MG63 (cell line): ENCODE measurements at regions not wholly inside any gene's neighbourhood (a gene's known extent, or its start where the extent isn't known, plus 50 kb on each side); places are given as distances from the start of the nearest gene placed in this dataset.
"Not testable (repeated sequence)": the region's sequence is repeated elsewhere in the genome, so short reads cannot be mapped to it uniquely, and the experiment has no call there.

ENCODE experiments used
- DNase-seq: peaks from one replicate; pipeline ENCODE4 v3.0.0-alpha.2; 2020
- H3K27me3 ChIP-seq: fragments of 250-450 bp; sonication (Bioruptor Pico); 2 replicates; pipeline ENCODE4 v1.5.1; 2020; ENCODE audit warnings: mild to moderate bottlenecking, moderate library complexity
- H3K36me3 ChIP-seq: fragments of 250-450 bp; sonication (Bioruptor Pico); 2 replicates; pipeline ENCODE4 v1.5.1; 2020; ENCODE audit warnings: mild to moderate bottlenecking, moderate library complexity
- H3K4me3 ChIP-seq: fragments of 250-450 bp; sonication (Bioruptor Pico); 2 replicates; pipeline ENCODE4 v1.5.1; 2020; ENCODE audit warnings: mild to moderate bottlenecking, moderate library complexity
- H3K9me3 ChIP-seq: fragments of 250-450 bp; sonication (Bioruptor Pico); 2 replicates; pipeline ENCODE4 v1.5.1; 2020; ENCODE audit warnings: mild to moderate bottlenecking, moderate library complexity

DNA sequence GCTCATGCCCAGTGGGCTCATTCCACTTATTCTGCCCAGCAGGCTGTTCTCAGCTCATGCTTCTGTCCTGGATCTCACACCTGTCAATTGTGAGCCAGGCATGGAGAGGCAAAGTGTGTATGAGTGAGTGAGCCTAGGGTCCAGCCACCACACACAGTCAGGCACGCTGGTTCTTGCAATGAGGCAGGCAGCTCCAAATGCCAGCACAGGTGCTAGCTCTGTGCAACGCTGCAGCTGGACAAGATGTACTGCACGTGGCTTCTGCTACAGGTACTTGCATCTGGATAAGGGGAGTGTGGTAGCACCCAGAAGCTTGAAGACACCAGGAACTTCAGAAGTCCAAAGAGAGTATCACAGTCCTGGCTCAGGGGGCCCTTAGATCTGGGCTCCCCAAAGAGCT is 1249.4 kb upstream of the IGFBP7 start:
- Histone ChIP-seq H3K27me3 (no peaks in the 10 kb centered on the region), H3K9me3 (no peaks in the 10 kb centered on the region), H3K36me3 (no peaks in the 10 kb centered on the region), H3K4me3 (no peak overlapping the region)
- no peak for DNase-seq

DNA sequence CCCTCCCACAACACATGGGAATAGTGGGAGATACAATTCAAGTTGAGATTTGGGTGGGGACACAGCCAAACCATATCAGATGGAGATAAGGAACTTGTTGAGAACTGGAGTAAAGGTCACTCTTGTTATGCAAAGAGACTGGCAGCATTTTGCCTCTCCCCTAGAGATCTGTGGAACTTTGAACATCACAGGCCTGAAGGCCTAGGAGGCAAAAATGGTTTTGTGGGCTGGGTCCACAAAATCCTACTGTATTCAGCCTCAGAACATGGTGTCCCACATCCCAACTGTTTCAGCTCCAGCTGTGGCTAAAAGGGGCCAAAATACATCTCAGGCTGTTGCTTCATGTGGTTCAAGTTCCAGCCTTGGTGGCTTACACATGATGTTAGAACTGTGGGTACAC is 1247.8 kb upstream of the IGFBP7 start:
- Histone ChIP-seq H3K9me3 (no peaks in the 10 kb centered on the region), H3K36me3 (no peaks in the 10 kb centered on the region), H3K27me3 (no peaks in the 10 kb centered on the region), H3K4me3 (no peak overlapping the region)
- no peak for DNase-seq

DNA sequence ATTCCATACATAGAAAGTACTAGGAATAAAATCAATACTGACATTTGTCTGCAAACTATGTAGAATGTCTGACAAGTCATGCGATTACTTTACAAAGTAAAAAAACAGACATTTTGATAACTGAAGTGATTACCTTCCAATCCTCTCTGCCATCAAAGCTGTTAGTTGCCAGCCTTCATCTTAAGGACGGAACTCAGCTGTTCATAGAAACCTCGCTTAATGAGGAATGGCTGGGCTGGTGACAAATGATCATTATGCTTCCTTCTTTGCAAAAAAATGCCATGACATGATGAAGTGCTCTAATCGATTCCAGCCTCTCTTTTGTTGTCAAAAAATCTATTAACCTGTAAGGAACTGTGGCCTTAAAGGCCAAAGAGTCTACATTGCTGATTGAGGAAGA is 1214.9 kb upstream of the IGFBP7 start:
- Histone ChIP-seq H3K27me3 (no peaks in the 10 kb centered on the region), H3K9me3 (no peaks in the 10 kb centered on the region), H3K4me3 (no peak overlapping the region), H3K36me3 (no peaks in the 10 kb centered on the region)
- no peak for DNase-seq

DNA sequence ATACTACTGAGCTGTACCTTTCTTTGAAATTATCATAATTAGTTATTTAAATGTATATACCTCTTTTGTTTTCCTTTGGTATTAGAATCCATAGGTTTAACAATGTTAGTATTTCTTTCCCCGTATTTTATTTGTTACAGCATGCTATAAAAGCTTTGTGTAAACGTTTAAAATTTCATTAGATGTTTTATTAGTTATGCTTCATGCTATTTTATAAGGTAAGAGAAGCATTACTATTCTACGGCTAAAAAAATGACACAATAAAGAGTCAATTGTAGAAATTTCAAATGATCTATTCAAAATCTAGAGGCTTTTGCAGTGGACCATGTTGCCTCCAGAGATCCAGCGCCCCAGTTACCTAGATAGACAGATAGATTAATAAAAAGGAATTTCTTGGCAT is 1203.3 kb upstream of the IGFBP7 start:
- H3K9me3 ChIP-seq, result no peaks in the 10 kb centered on the region
- no peaks in the 10 kb centered on the region for H3K27me3 ChIP-seq
- no peak overlapping the region for H3K4me3 ChIP-seq
- H3K36me3 ChIP-seq, result no peaks in the 10 kb centered on the region
- DNase-seq, result no peak

DNA sequence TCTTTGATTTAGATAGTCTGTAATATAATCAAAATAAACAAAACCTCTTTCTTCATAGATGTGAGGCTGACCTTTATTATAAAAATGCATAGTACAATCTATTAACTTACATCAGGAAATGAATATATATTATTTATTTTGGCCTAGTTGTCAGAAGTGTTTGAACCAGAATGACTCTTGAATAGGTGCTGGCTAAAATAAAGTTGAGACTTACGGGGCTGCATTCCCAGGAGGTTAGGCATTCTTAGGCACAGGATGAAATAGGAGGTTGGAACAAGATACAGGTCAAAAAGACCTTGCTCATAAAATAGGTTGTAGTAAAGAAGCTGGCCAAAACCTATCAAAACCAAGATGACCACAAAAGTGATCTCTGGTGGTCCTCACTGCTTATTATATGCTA is 1193.3 kb upstream of the IGFBP7 start:
- Histone ChIP-seq H3K4me3 (no peak overlapping the region), H3K27me3 (no peaks in the 10 kb centered on the region), H3K9me3 (no peaks in the 10 kb centered on the region), H3K36me3 (no peaks in the 10 kb centered on the region)
- no peak for DNase-seq

DNA sequence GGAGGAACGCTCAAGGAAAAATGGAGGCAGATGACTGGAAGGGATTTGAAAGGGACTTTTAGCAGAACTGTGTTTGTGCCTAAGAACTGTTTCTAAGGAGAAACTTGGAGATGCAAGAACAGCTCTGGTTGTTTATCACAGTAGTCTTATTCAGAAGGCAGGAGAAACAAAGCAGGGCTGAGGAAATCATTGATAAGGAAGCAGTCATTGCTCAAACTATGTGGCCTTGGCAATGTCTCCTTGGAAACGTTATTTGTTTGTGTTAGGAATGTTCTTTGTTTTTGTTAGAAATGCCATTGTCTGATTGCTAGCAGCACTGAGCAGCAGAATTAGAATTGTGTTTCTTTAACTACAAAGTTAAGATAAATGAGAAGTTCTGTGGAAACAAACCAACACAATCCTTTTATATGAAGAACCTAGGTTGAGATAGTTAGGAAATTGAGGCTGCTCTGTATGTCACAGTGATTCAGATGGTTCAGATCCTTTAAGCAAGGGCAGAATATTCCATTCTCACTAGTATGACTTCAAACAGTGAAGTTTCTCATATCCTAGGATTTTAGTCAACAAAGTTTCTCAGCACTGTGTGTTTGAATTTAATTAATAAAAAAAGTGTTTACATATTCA is 1191.3 kb upstream of the IGFBP7 start:
- no peaks in the 10 kb centered on the region for H3K9me3 ChIP-seq
- H3K36me3 ChIP-seq, result no peaks in the 10 kb centered on the region
- H3K4me3 ChIP-seq, result no peak overlapping the region
- DNase-seq, result no peak
- H3K27me3 ChIP-seq, result no peaks in the 10 kb centered on the region

DNA sequence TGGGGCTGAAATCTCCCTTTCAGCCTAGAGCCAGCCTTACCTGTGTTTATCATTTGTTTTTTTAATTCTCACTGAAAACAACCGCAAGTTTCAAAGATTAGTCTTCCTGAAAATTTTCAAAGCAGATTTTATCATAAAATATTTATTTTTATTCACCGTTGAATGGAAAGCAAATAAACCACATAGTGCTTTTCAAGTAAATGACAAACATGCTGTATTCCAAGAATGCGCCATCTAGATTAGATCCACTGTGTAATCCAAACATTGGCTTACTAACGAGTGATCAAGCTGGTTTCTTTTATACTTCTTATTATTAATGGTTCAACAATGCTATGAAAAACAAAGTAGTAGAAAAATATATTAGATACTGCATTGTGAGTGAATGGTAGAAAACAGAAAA is 1176.2 kb upstream of the IGFBP7 start:
- no peak overlapping the region for H3K4me3 ChIP-seq
- no peaks in the 10 kb centered on the region for H3K36me3 ChIP-seq
- H3K27me3 ChIP-seq, result no peaks in the 10 kb centered on the region
- DNase-seq, result no peak
- H3K9me3 ChIP-seq, result no peaks in the 10 kb centered on the region

DNA sequence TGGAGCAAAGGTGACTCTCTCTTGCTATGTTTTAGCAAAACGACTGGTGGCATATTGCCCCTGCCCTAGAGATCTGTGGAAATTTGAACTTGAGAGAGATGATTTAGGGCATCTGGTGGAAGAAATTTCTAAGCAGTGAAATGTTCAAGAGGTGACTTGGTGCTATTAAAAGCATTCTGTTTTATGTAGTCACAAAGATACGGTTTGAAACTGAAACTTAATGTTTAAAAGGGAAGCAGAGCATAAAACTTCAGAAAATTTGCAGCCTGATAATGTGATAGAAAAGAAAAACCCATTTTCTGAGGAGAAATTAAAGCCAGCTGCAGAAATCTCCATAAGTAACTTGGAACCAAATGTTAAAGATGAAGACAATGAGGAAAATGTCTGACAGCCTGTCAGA is 1170.7 kb upstream of the IGFBP7 start:
- DNase-seq, H3K36me3 ChIP-seq, H3K4me3 ChIP-seq, H3K27me3 ChIP-seq, H3K9me3 ChIP-seq: not testable (repeated sequence)

DNA sequence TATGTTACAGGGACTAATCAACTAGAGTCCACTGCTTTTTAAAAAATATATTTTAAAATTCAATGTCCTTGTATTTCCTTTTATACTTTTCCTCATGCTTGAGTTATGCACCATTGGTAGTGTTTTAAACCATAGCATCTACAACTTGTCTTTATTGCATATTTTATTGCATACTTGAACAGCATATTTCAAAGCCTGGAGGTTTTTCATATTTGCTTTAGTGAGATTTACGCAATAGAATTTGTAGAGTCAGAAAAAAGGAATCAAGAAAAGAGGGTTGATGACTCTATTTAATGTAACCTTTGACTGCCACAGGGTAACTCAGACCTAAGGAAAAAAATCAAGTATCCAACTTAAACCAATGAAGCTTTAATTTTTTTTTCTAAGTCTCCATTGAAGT is 1165.7 kb upstream of the IGFBP7 start:
- no peaks in the 10 kb centered on the region for H3K36me3 ChIP-seq
- no peaks in the 10 kb centered on the region for H3K27me3 ChIP-seq
- DNase-seq, result no peak
- no peaks in the 10 kb centered on the region for H3K9me3 ChIP-seq
- no peak overlapping the region for H3K4me3 ChIP-seq

DNA sequence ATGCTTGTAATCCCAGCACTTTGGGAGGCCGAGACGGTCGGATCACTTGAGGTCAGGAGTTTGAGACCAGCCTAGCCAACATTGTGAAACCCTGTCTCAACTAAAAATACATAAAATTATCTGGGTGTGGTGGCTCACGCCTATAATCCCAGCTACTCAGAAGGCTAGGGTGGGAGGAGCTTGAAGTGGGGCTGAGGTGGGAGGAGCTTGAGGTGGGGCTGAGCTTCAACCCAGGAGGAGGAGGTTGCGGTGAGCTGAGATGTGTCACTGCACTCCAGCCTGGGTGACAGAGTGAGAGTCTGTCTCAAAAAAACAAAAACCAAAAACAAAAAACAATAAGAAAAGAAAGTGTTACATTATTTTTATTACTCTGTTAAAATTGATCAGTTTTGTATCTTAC is 1164.4 kb upstream of the IGFBP7 start:
- DNase-seq, result no peak
- H3K27me3 ChIP-seq, result no peaks in the 10 kb centered on the region

DNA sequence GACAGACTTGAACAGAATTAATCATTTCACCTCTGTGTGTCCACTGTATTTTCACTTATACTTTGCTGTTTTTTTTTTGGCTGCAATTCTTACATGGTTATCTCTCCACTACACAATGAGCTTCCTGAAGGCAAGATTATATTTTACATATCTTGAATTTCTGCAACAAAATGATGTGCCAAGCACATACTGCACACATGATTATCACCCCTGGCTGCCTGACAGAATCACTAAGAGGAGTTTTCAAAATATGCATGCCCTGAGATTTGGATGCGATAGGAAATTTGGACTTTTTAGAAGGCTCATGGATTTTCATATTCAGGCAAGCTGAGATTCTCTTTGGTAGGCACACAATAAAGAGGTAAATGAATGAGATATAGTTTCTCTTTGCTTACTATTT is 1162.1 kb upstream of the IGFBP7 start:
- no peak overlapping the region for H3K4me3 ChIP-seq
- H3K27me3 ChIP-seq, result no peaks in the 10 kb centered on the region
- DNase-seq, result no peak
- no peaks in the 10 kb centered on the region for H3K36me3 ChIP-seq
- H3K9me3 ChIP-seq, result no peaks in the 10 kb centered on the region

More for the DNA sequence above, 1164.4 kb upstream of the IGFBP7 start:
- Histone ChIP-seq H3K4me3 (no peak overlapping the region), H3K36me3 (no peaks in the 10 kb centered on the region), H3K9me3 (no peaks in the 10 kb centered on the region)

DNA sequence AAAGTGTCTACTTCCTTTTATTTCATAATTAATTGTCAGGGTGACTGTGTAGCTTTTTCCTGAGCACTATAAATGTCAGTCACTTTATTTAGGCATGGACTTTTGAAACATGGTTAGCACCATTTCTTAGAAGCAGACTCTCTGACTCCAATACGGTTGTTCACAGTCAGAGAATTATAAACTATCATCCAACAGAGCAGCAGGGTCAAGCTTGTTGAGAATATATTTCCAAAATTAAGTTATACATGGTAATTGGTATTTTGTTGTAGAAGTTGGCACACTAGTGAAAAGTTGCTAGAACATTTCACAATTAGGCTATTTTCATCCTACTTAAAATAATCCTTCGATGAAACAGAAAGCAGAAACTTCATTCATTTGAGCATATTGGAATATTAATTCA is 1155.5 kb upstream of the IGFBP7 start:
- no peak for DNase-seq
- Histone ChIP-seq H3K27me3 (no peaks in the 10 kb centered on the region), H3K36me3 (no peaks in the 10 kb centered on the region), H3K4me3 (no peak overlapping the region), H3K9me3 (no peaks in the 10 kb centered on the region)

DNA sequence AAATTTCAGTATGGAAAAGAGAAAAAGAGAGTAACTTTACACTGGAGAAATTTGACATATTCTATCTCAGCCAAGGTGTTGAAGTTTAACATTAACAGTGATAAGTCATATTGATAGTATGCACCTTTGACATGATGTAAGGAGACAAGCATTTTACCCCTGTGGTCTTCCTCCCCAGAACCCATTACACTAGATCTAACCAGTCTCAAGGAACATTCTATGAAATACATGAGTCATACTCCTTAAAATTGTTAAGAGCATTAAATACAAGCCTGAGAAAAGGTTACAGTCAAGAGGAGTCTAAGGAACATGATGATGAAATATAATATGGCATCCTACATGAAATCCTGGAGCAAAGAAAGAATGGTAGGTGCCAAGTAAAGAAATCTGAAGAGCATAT is 1151.3 kb upstream of the IGFBP7 start:
- Histone ChIP-seq H3K27me3 (no peaks in the 10 kb centered on the region), H3K9me3 (no peaks in the 10 kb centered on the region), H3K4me3 (no peak overlapping the region), H3K36me3 (no peaks in the 10 kb centered on the region)
- DNase-seq, result no peak

DNA sequence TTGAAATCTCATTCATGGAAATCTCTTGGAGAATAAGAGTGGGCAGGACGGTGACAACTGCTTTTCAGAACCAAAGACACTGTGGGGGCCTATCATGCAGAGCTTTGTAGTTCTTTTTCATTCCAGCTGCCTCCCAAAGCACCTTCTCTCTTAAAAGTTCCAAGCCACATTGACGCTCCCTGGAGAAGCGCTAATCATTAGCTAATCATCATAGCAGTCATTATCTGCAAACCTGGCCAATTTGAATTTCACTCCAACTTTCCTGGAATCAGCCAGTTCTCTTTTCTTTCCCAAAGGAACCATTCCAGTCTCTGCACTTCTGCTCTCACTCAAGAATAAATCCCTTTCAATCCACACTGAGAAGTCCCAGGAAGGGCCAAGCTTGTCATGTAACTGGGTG is 1144.1 kb upstream of the IGFBP7 start:
- no peak for DNase-seq
- no peaks in the 10 kb centered on the region for H3K36me3 ChIP-seq
- no peaks in the 10 kb centered on the region for H3K27me3 ChIP-seq
- H3K4me3 ChIP-seq, result no peak overlapping the region
- no peaks in the 10 kb centered on the region for H3K9me3 ChIP-seq

DNA sequence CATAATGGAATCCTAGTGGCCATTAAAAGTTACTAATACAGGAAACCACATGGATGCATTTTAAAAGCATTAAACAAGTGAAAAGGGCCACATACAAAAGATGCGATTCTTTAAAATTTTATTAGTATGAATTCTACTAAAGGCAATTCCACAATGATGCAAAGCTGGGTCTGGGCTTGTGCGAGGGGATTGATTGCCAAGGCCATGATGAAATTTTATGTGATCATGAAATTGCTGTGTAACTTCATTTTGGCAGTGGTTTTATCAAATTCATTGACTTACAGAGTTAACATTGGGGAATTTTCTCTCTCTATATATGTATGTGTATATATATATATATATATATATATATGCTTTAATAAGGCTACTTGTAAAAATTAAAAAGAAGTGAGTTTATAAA is 1142.5 kb upstream of the IGFBP7 start:
- H3K9me3 ChIP-seq, result no peaks in the 10 kb centered on the region
- H3K4me3 ChIP-seq, result no peak overlapping the region
- no peaks in the 10 kb centered on the region for H3K27me3 ChIP-seq
- DNase-seq, result no peak
- no peaks in the 10 kb centered on the region for H3K36me3 ChIP-seq

DNA sequence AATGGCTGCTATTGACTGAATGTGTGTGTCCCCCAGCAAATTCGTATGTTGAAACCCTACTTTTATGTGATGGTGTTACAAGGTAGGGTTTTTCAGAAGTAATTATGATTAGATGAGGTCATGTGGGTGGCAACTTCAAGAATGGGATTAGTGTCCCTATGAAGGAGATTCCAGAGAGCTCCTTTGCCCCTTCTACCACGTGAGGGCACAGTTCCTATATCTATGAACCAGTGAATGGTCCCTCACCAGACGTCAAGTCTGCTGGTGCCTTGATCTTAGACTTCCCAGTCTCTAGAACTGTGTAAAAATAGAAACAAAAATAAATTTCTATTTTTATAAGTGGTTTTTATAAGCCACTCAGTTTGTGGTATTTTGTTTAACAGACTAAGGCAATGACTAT is 1137.6 kb upstream of the IGFBP7 start:
- Histone ChIP-seq H3K4me3 (no peak overlapping the region), H3K9me3 (no peaks in the 10 kb centered on the region), H3K27me3 (no peaks in the 10 kb centered on the region), H3K36me3 (no peaks in the 10 kb centered on the region)
- DNase-seq, result peak; percentile 0

DNA sequence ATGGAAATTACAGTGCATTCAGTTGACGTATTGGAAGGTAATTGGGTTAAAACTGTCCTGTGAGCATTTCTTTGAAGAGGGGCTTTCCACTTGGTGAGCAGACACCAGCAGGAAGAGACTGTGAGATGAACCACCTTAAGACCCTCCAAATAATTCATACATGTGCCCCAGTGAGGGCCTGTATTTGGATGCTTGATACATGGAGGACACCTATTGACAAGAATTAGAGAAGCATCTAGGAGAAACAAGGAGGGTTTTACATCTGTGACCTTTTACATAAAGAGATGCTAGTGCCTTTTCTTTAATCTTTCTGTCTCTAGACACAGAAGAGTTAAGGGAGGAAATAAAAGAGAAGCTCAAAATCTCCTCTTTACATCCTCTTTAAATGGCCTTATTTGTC is 1115.3 kb upstream of the IGFBP7 start:
- H3K27me3 ChIP-seq, result no peaks in the 10 kb centered on the region
- no peaks in the 10 kb centered on the region for H3K36me3 ChIP-seq
- no peak overlapping the region for H3K4me3 ChIP-seq

DNA sequence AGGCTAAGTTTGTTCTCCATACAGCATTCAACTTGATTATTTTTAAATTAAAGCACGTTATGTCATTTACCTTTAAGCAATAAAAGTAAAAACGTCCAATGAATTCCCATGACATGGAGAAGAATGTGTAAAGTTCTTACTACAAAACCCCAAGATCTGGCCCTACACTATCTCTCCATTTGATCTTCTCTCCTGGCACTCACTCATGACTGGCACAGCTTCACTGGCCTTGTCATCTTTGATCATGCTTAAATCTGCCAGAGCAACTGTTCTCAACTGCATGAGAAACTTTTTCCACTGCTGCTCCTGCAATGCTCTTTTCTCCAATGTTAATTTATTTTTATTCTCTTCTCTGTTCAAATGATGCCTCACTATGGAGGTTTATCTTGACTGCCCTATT is 1109.0 kb upstream of the IGFBP7 start:
- Histone ChIP-seq H3K36me3 (no peaks in the 10 kb centered on the region), H3K27me3 (no peaks in the 10 kb centered on the region), H3K4me3 (no peak overlapping the region), H3K9me3 (no peaks in the 10 kb centered on the region)
- DNase-seq, result no peak

More for the DNA sequence above, 1115.3 kb upstream of the IGFBP7 start:
- H3K9me3 ChIP-seq, result no peaks in the 10 kb centered on the region
- DNase-seq, result no peak

DNA sequence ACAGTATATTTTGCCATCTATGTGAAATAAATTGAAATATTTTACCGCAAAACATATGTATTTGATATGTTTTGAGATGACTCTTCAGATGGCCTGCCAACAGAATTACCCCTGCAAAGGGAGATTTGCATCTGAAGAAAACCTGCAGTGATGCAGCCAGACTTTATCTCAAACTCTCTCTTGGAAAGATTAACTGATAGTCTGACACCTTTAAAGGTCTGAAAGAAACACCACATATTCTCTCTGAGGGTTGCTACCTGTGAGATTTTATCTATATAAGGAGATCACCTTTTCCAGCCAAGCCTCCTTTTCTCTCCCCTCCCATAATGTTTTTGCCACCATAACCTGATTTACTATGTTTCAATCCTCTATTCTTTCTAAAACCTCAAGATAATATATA is 1106.3 kb upstream of the IGFBP7 start:
- no peaks in the 10 kb centered on the region for H3K27me3 ChIP-seq
- no peak overlapping the region for H3K4me3 ChIP-seq
- DNase-seq, result no peak
- no peaks in the 10 kb centered on the region for H3K36me3 ChIP-seq
- H3K9me3 ChIP-seq, result no peaks in the 10 kb centered on the region
